GM19035 (cell line): ENCODE measurements at regions not wholly inside any gene's neighbourhood (a gene's known extent, or its start where the extent isn't known, plus 50 kb on each side); places are given as distances from the start of the nearest gene placed in this dataset.
A peak's percentile ranks its signal among the peaks of the same experiment; 100 is the strongest.
"Not testable (repeated sequence)": the region's sequence is repeated elsewhere in the genome, so short reads cannot be mapped to it uniquely, and the experiment has no call there.

ENCODE experiments used
- ATAC-seq: cut with Tn5 transposase; IDR thresholded peaks from one replicate; pipeline ENCODE4 v1.9.1; 2021; ENCODE audit not compliant: unreplicated experiment

GRCh38 chr7:46283852-46284251 lies 362.8 kb upstream of the IGFBP3 start:
- ATAC-seq, result no peak

GRCh38 chr7:46282155-46282554 lies 361.1 kb upstream of the IGFBP3 start:
- no peak for ATAC-seq

DNA sequence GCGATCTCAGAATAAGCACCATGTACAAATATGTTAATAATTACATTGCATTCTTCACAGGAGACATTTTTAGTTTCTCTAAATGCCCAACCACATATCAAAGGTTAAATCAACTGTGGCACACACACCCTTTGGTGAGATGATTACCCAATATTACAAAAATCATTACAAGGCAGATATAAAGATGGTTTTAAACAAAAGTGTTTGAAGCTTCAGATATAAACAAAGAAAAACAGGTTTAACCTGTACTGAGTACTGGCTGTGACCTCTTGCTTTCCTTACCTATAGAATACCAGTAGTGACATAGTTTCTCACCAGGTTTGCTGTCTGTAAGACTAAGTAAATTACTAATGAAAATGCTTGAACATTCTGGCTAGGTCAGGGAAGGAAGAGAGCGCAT lies 360.0 kb upstream of the IGFBP3 start:
- ATAC-seq, result no peak

- no peak for ATAC-seq
Measured at GRCh38 chr7:46279290-46279689, 358.2 kb upstream of the IGFBP3 start.

DNA sequence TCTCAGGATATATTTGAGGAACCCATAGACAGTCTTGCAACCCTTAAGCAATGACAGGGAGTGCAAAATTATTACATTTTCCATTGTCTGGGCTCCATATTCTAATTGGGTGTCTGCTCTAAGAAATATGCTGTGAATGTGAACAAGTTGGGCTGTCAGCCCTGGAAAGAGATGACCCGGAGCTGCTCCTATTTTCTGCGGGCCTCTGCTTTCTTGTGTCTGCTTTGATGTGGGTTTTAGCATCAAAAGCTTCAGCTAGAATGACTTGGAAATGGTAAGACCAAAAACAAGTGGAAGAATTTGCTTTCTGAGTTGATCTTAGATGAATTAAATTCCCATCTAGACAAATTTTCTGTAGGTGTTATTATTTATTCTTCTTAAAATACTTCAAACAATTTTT lies 343.6 kb upstream of the IGFBP3 start:
- no peak for ATAC-seq

- not testable (repeated sequence) for ATAC-seq
Measured at GRCh38 chr7:46261638-46262037, 340.6 kb upstream of the IGFBP3 start.

DNA sequence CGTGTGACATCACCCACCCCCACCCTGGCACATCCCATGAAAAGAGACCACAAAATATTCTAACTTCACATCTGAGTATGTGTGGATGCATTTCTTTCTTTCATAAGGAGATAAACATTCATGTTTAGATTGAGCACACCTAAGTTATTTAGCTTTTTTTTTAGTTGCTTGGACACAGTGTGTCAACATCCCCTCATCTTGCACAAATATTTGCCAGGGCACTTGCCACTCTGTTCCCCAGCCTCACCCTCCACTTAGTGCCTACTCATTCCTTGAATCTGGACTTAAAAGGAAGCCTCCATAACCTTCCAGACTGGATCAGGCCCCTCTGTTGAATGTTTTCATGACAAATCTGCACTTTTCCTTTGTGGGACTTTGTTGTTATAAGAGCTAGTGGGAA lies 338.9 kb upstream of the IGFBP3 start:
- no peak for ATAC-seq

GRCh38 chr7:46257761-46258448 lies 336.8 kb upstream of the IGFBP3 start:
- no peak for ATAC-seq

DNA sequence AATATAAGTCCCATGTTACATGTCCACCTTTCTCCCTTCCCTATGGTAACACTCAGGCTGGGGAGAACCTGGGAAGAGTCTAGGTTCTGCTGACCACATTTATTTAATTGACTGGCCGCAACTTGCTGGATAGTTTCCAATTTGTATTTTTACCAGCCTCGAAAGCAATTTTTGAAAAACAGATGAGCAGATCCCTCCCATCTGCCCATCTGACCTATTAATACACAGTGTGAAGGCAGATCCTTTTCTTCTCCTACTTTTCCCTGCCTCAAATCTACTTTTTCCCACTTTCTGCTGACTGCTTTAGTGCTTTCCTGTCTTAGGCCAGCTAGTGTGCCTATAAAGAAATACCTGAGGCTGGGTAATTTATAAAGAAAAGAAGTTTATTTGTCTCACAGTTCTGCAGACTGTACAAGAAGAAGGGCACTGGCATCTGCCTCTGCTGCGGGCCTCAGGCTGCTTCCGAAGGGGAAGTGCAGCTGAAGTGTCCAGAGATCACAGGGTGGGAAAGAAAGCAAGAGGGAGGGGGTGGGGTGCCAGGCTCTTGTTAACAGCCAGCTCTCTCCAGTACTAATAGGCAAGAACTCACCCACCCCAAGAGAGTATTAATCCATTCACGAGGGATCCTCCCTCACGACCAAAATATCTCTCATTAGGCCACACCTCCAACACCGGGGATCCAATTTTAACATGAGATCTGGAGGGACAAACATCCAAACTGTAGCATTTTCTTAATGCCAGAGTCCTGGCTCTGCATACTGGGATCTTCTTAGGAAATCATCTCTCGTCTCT lies 336.0 kb upstream of the IGFBP3 start:
- ATAC-seq, result no peak

GRCh38 chr7:46253520-46253919 lies 332.4 kb upstream of the IGFBP3 start:
- no peak for ATAC-seq

GRCh38 chr7:46247664-46248063 lies 326.6 kb upstream of the IGFBP3 start:
- ATAC-seq, result no peak

GRCh38 chr7:46245586-46246111 lies 324.6 kb upstream of the IGFBP3 start:
- no peak for ATAC-seq

DNA sequence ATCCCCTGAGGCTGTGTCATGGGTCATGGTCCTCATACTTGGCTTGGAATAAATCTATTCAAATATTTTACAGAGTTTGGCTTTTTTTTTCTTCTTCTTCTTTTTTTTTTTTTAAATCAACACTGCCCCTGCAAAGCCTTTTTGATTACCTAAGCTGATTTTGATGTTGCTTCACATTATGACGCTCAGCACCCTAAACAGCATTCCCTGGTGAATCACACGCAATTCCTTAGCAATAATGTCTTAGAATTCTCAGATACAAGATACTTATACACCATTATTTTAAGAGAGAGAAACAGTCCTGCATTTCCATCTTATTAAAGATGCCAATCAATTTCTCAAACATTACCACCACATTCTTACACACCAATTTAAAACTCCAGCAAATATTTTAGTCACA lies 323.7 kb upstream of the IGFBP3 start:
- ATAC-seq, result no peak

- no peak for ATAC-seq
Measured at GRCh38 chr7:46243406-46243805, 322.3 kb upstream of the IGFBP3 start.

DNA sequence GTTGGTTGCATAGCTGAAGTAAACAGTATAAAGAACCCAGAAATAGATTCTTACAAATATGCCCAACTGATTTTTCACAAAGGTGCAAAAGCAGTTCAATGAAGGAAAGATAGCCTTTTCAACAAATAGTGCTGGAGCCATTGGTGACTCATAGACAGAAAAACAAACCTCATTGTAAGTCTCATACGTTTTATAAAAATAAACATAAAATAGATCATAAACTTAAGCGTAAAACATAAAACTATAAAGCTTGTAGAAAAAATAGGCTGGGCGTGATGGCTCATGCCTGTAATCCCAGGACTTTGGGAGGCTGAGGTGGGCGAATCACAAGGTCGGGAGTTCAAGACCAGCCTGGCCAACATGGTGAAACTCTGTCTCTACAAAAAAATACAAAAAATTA lies 318.8 kb upstream of the IGFBP3 start:
- no peak for ATAC-seq

- no peak for ATAC-seq
Measured at GRCh38 chr7:46237466-46237865, 316.4 kb upstream of the IGFBP3 start.

DNA sequence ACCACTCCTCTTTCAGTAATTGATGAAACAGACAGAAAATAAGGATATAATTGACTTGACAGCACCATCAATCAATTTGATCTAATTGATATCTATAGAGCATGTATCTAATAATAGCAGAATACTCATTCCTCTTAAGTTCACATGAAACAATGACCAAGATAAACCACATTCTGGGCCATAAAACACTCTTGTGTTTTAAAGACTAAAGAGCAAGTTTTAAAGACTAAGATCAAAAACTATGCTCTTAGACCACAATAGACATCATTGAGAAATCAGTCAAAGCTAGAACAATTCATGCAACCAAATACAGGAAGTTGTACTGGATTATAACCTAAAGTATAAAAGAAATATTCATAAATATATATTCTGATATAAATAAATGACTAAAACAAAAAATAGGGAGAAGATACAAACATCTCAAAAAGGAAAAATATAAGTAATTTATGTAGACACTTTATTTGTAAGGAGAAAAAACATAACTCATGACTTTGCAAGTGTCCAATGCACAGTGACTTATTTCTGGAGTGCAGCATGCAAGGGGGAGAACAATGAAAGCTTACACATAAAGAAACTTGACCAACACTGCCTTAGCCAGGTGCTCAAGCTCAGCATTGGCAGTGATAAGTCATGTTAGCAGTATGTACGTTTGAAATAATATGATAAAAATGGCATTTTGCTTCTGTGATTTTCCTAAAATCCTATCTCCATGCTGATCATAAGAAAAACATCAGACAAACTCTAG lies 312.7 kb upstream of the IGFBP3 start:
- peak; percentile 85 for ATAC-seq

DNA sequence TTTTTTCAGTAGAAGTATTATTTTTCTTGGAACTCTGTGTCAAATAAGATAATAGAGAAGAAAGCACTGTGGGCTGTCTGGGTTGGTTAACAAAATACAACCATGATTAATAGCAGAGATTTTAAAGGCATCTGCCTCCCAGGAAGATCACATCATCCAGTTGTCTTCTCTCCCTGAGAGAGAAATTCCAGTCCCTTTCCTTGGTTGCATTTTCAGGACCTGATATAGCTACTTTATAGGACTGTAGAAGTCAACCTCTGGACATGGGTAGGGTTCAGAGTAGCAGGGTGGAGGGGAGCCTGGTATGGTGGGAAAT lies 309.9 kb upstream of the IGFBP3 start:
- ATAC-seq, result no peak

GRCh38 chr7:46230298-46230989 lies 309.4 kb upstream of the IGFBP3 start:
- ATAC-seq, result no peak

- ATAC-seq, result no peak
Measured at GRCh38 chr7:46229409-46229808, 308.3 kb upstream of the IGFBP3 start.

- no peak for ATAC-seq
Measured at GRCh38 chr7:46226860-46227259, 305.8 kb upstream of the IGFBP3 start.
